Liver (tissue), 3 donors: ENCODE measurements at regions not wholly inside any gene's neighbourhood (a gene's known extent, or its start where the extent isn't known, plus 50 kb on each side); places are given as distances from the start of the nearest gene placed in this dataset.

Source experiments
- FOXA1 ChIP-seq: IDR thresholded peaks from 2 replicates; pipeline ENCODE4 v1.6.1; 2016; ENCODE audit warnings: antibody characterized with exemption
- GABPA ChIP-seq, 2 donors: IDR thresholded peaks in 1 of 2; conservative IDR thresholded peaks in 1 of 2; 2 replicates each; pipeline ENCODE4 v1.6.1; 2016; ENCODE audit warnings: antibody characterized with exemption in 2 of 2, mild to moderate bottlenecking in 1 of 2, moderate library complexity in 1 of 2
- HNF4A ChIP-seq, 2 donors: conservative IDR thresholded peaks; 2 replicates each; pipeline ENCODE4 v1.6.1; 2016; ENCODE audit warnings: antibody characterized with exemption in 2 of 2, mild to moderate bottlenecking in 2 of 2
- NR2F2 ChIP-seq: IDR thresholded peaks from 2 replicates; pipeline ENCODE4 v1.6.1; 2016; ENCODE audit warnings: antibody characterized with exemption
- RAD21 ChIP-seq, 2 donors: IDR thresholded peaks; 2 replicates each; pipeline ENCODE4 v1.6.1; 2016; ENCODE audit warnings: antibody characterized with exemption in 2 of 2, mild to moderate bottlenecking in 2 of 2
- SP1 ChIP-seq: IDR thresholded peaks from 2 replicates; pipeline ENCODE4 v1.6.1; 2018; ENCODE audit warnings: antibody characterized with exemption, mild to moderate bottlenecking
- TAF1 ChIP-seq: conservative IDR thresholded peaks from 2 replicates; pipeline ENCODE4 v1.6.1; 2016; ENCODE audit warnings: antibody characterized with exemption, mild to moderate bottlenecking
- YY1 ChIP-seq: IDR thresholded peaks from 2 replicates; pipeline ENCODE4 v1.6.1; 2016; ENCODE audit warnings: antibody characterized with exemption, mild to moderate bottlenecking
- TF ChIP-seq, protein P1 (sequence below): fragments of 150-350 bp; IDR thresholded peaks from 2 replicates; pipeline ENCODE4 v1.5.1; 2017; ENCODE audit warnings: improper control_type of control experiment, low read depth, low read length; ENCODE audit not compliant: missing input control
- TF ChIP-seq, protein P2 (sequence below): IDR thresholded peaks from 2 replicates; pipeline ENCODE4 v1.6.1; 2016; ENCODE audit warnings: antibody characterized with exemption
- TF ChIP-seq, protein P3 (sequence below): IDR thresholded peaks from 2 replicates; pipeline ENCODE4 v1.6.1; 2016; ENCODE audit warnings: antibody characterized with exemption
- donor health status: healthy.
- donor health status: healthy.

DNA sequence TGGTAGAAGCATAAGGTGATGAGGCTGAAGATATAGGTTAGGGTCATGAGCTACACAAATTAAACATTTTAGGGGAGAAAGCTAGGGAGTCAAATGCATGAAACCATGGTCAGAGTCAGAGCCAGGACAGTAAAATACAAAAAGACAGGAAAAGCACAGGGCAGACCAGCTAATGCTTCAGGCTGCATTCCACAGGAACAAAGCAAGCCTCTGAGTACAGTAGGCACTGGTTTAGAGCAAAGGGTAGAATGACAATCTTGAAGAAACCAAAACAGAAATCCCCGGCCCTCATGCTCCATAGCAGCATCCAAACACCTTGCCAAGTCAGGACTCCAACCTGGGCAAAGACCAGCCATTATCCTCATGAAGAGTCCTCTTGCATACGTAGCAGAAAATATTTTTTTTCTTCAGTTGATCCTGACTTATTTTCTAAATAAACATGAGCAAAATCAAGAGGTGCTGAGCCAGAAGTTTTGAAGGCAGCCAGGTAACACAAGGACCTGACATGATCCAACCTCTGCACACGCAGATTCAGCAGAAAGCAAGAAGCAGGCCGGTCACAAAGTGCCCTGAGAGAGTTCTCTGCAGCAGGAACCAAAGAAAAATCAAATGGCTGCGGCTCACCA, 273.1 kb downstream of the TTLL7 start:
- TF ChIP-seq NR2F2 (no peak), TAF1 (no peak), GABPA (IDR thresholded peaks at IDR 0.05 in 1 of 2, conservative IDR thresholded peaks at IDR 0.05 in 1 of 2) (no peak), HNF4A (conservative IDR thresholded peaks at IDR 0.05) (no peak), RAD21 (IDR thresholded peaks at IDR 0.05) (no peak), FOXA1 (no peak), SP1 (no peak), YY1 (no peak)
- TF ChIP-seq, protein P1, sequence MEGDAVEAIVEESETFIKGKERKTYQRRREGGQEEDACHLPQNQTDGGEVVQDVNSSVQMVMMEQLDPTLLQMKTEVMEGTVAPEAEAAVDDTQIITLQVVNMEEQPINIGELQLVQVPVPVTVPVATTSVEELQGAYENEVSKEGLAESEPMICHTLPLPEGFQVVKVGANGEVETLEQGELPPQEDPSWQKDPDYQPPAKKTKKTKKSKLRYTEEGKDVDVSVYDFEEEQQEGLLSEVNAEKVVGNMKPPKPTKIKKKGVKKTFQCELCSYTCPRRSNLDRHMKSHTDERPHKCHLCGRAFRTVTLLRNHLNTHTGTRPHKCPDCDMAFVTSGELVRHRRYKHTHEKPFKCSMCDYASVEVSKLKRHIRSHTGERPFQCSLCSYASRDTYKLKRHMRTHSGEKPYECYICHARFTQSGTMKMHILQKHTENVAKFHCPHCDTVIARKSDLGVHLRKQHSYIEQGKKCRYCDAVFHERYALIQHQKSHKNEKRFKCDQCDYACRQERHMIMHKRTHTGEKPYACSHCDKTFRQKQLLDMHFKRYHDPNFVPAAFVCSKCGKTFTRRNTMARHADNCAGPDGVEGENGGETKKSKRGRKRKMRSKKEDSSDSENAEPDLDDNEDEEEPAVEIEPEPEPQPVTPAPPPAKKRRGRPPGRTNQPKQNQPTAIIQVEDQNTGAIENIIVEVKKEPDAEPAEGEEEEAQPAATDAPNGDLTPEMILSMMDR: no peak
- TF ChIP-seq, protein P2, sequence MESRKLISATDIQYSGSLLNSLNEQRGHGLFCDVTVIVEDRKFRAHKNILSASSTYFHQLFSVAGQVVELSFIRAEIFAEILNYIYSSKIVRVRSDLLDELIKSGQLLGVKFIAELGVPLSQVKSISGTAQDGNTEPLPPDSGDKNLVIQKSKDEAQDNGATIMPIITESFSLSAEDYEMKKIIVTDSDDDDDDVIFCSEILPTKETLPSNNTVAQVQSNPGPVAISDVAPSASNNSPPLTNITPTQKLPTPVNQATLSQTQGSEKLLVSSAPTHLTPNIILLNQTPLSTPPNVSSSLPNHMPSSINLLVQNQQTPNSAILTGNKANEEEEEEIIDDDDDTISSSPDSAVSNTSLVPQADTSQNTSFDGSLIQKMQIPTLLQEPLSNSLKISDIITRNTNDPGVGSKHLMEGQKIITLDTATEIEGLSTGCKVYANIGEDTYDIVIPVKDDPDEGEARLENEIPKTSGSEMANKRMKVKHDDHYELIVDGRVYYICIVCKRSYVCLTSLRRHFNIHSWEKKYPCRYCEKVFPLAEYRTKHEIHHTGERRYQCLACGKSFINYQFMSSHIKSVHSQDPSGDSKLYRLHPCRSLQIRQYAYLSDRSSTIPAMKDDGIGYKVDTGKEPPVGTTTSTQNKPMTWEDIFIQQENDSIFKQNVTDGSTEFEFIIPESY: no peak
- TF ChIP-seq, protein P3, sequence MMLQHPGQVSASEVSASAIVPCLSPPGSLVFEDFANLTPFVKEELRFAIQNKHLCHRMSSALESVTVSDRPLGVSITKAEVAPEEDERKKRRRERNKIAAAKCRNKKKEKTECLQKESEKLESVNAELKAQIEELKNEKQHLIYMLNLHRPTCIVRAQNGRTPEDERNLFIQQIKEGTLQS: no peak
